Activated naive CD4-positive, alpha-beta T cell treated with anti-CD3 and anti-CD28 coated beads, Interleukin-2, amount 50 U/mL, for 72 hours (primary cell): ENCODE measurements at regions not wholly inside any gene's neighbourhood (a gene's known extent, or its start where the extent isn't known, plus 50 kb on each side); places are given as distances from the start of the nearest gene placed in this dataset.

Source experiments
- ATAC-seq, 2 donors: fragments of 150-1000 bp; cut with Tn5 transposase; 2 replicates each; pipeline ENCODE4 v1.10.0; 2021; ENCODE audit warnings: mild to moderate bottlenecking in 2 of 2, moderate library complexity in 2 of 2
- DNase-seq, 2 donors: peaks; one replicate each; pipeline ENCODE4 v3.0.0; 2021 to 2022; ENCODE audit warnings: low spot score in 2 of 2
- H3K27ac Mint-ChIP-seq, 2 donors: one replicate each; pipeline ENCODE4 v1.8.0; 2022; ENCODE audit warnings: mild to moderate bottlenecking in 2 of 2, mixed read lengths in 2 of 2
- H3K36me3 Mint-ChIP-seq, 2 donors: one replicate each; pipeline ENCODE4 v1.8.0; 2022; ENCODE audit warnings: mixed read lengths in 2 of 2
- H3K9me3 Mint-ChIP-seq, 2 donors: one replicate each; pipeline ENCODE4 v1.8.0; 2022; ENCODE audit warnings: mixed read lengths in 2 of 2

DNA sequence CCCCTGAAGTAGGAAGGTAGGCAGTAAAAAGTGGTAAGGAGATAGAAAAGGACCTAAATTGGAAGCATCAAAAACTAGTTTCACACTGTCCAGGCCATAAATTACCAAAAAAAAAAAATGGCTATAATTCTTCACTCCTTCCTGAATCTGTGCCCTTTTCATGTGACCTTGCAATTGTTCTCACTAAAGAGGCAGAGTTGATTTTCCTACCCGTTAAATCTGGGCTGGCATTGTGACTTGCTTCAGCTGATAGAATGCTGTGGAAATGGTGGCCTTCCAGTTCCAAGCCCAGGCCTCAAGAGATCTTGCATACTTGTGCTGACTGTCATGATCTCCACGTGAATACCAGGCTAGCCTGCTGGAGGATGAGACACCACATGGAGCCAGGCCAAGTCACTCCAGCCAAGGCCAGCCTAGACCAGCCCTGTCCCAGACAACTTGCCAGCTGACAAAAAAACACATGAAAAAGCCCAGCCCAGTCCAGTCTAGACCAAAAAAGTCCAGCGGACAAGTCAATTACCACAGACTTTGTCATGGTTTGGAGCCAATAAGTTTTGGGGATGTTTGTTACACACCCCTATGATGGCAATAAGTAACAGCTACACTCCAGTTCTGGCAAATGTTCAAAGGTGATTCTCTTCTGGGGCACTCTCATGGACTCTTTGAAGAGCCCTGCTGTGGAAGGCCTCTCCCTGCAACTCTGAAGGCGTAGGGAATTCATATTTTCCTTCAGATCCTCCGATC lies 51.4 kb upstream of the NUP50 start:
- DNase-seq: no peak
- no peak for ATAC-seq
- peaks cover 0 to 11% of the 10 kb centered on the region in 2 donors for H3K36me3 Mint-ChIP-seq
- no peak overlapping the region for H3K27ac Mint-ChIP-seq
- H3K9me3 Mint-ChIP-seq: no peaks in the 10 kb centered on the region
